RCC 7860 (cell line): ENCODE measurements at regions not wholly inside any gene's neighbourhood (a gene's known extent, or its start where the extent isn't known, plus 50 kb on each side); places are given as distances from the start of the nearest gene placed in this dataset.

Experiments used
- DNase-seq: peaks from one replicate; pipeline ENCODE4 v3.0.0-alpha.2; 2015; ENCODE audit warnings: low spot score
- FAIRE-seq: peaks from 2 replicates; lab custom pipeline; 2012; peaks lifted over from hg19 to GRCh38; lab: Jason Lieb, UNC

DNA sequence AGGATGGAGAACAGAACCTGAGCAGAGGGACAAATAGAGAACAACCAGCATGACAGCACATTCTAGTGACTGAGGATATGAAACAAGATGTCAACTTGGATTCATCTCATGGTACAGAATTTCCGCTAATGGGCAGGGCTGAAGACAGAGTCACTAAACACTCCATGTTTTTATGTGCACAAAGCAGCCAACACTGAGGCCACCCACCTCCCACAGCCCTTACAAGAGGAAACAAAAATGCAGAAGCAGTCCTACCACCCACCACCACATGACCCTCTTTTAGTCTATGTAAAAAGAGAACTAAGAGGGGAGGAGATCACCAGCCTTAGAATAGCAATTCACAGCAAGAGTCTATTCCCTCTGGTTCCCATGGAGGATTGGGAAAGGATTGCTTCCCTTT lies 131.4 kb upstream of the UBE2E2 start:
- FAIRE-seq (no peak), DNase-seq (no peak)

DNA sequence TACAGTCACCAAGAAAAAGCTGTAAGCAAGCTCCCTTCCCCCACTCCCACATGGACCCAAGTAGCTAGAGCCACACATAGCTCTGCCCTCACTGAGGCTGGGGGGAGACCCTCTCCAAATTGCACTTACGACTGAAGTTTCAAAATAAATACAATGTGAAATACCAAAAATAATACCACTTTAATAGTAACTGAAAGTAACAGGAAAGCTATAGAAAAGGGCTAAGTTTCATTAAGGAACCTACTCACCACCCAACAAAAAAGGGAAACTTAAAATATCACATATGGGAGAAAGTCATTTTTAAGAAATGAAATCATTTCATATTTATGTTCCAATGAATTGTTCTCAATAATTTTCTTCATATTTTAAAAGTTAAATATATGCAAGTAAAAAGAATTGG lies 130.4 kb upstream of the UBE2E2 start:
- FAIRE-seq, result no peak
- DNase-seq, result no peak

DNA sequence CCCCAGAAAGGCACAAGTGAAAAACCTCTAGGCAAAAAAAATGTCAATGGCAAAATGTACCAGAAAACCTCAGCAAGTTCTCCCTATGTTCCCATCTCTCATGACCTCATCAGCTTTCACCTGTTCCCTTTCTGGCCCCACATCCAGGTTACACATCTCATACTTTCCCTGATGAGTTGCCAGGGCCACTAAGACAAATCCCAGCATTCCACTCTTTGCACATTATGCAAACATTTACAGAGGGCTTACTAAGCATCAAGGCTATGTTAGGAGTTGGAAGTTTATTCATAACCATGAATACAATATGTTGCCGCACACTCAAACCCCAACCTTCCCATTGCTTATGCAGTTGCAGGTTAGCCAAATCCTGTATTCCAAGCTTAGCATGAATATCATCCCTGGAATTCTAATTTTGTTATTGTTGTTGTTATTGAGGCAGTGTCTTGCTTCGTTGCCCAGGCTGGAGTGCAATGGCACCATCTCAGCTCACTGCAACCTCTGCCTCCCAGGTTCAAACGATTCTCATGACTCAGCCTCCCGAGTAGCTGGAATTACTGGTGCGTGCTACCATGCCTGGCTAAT lies 129.3 kb upstream of the UBE2E2 start:
- DNase-seq, result peak; percentile 38
- FAIRE-seq, result peak; percentile 80

DNA sequence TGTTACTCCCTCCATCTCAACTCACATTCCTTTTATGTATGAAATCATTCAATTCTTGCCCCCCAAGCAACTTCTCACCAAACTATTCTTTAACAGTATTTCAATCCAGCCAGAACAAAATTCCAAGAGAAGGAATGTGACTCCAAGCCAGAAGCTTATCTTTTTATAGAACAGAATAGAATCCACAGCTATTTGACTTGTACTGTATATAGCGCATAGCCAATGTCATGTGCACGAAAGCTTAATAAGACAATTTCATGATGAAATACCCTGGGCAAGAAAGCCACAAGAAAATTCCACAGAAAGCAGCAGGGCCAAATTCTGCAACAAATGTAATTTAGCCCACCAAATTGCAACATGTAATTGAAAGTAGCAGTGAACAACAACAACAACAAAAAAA lies 127.6 kb upstream of the UBE2E2 start:
- FAIRE-seq (no peak), DNase-seq (peak; percentile 32)

DNA sequence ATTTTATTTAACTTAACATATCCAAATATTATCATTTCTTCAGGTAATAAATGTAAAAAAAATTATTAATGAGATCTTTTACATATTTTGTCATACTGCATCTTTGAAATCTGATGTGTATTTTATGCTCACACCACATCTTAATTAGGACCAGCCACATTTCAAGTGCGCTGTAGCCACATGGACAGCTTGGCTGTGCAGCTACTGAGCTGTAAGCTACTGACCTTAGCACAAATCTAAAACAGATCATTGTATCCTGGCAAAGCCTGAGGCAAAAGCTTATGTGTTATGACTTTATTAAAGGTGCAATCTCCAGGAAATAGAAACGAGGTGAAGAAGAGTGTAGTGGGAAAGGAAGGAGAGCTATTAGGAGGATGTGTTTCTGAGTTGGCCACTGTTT lies 126.7 kb upstream of the UBE2E2 start:
- DNase-seq (no peak), FAIRE-seq (no peak)

DNA sequence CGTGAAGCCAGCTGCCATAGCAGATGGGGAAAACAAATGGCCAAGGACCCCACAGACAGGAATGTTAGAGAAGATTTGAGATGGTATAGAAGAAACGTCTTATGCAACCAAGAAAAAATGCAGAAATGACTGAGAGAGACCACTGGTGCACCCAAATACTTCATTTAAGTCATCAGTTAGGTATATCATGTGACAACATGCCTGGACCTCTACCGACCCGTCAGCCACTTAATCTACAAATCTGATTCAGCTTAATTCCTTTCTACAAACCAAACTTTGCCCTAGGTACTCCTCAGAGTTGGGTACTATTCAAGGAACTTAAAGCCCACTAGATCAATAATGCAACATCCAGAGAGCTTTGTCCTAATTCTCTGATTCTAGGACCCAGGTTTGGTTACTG lies 126.0 kb upstream of the UBE2E2 start:
- FAIRE-seq (no peak), DNase-seq (no peak)

DNA sequence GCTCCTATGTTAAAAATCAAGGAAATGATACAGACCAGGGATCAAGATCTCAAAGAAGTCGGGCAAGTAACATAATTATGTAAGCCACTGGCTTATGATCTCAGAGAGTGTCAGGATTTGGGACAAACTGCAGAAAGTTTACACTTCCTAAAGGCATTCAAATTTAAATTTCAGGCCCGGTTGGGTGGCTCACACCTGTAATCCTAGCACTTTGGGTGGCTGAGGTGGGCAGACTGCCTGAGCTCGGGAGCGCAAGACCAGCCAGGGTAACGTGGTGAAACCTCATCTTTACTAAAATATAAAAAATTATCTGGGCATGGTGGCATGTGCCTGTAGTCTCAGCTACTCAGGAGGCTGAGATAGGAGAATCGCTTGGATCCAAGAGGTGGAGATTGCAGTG lies 124.4 kb upstream of the UBE2E2 start:
- DNase-seq (no peak), FAIRE-seq (no peak)

DNA sequence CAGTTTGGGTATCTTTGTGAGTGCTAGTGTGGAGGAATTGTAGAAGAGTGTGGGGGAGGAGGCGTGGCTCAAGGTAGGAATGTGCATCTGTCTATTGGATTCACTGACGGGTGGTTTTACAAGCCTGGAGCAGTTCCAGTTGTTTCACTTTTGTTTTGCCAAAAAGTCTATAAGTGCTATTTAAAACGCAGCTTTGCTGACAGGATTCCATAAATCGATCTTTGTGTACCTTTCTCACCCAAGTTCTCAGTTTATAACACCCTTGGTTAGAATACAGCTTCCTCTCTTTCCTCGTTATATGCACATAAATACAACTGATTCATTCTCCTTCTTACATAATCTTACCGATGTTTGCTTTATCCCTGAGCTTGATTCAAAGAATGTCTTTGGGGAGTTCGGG lies 123.2 kb upstream of the UBE2E2 start:
- DNase-seq (no peak), FAIRE-seq (no peak)

DNA sequence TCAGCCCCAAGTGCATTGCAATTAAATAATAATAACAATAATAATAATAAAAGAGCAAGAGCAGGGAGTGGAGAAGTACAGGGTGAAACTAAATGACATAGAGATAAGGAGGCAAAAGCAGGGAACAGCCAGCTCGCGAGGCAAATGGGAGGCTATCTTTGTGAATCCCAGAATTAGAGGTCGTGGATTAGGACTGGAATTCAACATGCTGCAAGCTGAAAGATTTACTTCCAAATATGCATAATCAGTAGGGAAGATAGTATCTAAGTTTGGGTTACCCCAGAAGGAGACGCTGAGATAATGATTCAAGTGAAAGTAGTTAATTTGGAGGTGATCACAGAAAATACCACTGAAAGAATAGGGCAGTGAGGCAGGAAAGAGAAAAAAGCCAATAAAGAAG lies 119.4 kb upstream of the UBE2E2 start:
- DNase-seq (no peak), FAIRE-seq (no peak)

DNA sequence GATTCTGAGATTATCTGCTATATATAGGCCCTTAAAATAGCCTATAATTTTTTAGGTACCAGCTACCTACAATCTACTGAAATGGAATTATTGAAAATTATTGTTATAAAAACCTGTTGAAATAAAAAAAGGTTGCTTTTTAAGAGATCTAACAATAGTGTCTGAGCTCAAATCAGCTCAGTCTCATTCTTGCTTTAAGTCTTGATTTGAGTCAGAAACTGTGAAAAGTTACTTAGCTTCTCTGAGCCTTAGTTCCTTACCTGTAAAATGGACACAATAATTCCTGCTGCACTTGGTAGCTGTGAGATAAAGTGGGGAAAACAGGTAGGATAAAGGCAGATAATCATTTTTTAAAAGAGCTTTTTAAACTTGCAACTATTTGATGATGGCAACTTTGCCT lies 118.8 kb upstream of the UBE2E2 start:
- DNase-seq (no peak), FAIRE-seq (no peak)

DNA sequence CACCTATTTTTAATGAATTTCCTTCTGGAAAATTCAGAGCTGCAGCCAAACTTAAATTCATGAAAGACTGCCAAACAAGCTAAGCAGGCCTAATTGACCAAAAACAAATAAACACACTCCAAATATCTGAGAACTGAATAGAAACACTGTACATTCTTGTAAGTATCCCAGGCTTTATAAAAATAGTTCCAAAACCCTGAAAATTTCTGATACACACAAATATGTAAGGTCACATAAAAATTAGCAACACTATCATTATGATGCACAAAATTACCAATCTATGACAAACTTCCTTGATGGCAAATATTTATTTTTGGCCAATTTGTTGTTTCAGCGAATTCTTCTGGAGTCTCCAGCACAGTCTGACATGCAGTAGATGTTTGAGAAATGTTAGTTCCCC lies 117.9 kb upstream of the UBE2E2 start:
- DNase-seq (no peak), FAIRE-seq (no peak)

DNA sequence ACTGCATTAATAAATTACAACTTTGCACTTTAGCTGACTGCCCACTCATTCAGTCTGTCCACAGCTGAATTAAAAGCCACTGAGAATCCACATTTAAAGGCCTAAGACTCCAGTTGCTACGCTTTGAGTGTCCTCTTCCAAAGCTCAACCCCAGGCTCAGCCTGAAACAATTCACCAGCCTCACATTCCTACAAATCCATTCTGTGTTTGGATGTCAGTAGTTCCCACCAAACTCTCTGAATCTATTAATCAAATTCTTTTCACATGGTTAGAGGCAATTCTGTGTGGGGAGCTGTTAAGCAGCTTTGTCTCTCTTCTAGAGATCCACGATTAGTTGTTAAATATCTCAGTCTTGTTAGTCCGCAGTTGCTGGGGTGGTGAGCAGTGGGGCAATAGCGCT lies 116.8 kb upstream of the UBE2E2 start:
- no peak for DNase-seq
- FAIRE-seq, result no peak

DNA sequence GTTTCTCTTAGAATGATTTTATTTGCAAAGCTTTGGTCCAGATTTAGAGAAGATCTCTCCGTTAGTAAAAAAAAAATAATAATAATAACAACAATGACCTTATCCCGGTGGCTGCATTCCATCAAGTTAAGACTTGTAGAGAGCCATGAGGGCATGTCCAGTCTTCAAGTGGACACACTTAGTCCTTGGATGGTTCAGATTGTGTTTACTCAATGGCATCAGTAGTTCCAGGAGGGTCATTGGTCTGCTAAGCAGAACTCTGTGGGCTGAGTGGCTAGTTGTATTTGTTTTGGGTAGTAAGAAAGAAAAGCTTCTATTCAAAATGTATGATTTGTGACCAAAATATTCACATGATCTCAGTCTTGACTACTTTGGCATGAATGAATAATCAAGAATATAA lies 116.3 kb upstream of the UBE2E2 start:
- DNase-seq, result no peak
- FAIRE-seq, result no peak

DNA sequence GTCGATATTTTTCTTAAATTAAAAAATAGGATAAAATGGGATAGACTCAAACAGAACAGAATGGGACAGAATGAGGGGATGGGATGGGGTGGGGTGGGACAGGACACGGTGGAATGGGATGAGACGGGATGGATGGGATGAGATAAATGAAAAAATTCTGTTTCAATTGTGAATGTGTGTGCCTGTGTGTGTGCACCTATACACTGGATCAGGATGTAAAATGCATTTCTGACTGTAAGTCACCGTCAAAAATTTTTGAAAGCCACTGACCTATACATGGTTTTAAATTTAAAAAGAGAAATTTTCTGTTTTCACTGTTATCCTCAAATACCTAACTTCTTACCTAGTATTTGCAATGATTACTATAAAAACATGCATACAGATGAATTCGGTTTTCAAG lies 108.7 kb upstream of the UBE2E2 start:
- no peak for DNase-seq

DNA sequence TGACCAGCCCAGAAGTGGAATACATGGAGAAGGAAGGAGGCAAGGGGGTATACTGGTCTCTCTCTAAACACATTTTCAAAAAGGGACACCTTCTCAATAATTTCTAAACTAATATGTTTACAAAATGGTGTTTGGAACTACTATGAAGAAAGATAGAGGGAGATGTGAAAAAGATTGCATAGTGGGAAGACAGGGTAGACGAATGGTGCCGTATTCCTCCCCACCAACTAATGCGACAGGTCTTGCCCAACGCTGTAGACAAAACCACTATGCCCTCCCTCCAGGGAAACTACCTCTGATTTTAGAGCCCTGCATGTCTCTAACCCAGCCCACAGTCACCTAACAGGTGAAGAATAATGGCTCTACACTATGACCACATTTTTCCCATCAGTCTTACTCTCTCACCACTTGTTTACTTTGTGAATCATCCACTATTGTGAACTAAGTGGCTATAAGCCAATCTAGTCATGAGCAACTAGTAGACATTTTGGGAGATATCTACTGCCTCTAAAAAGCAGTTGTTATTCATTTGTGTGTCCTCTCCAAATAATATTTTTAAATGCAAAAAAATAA lies 108.2 kb upstream of the UBE2E2 start:
- DNase-seq, result peak; percentile 77
- peak; percentile 94 for FAIRE-seq

More for the DNA sequence above, 108.7 kb upstream of the UBE2E2 start:
- FAIRE-seq, result no peak

DNA sequence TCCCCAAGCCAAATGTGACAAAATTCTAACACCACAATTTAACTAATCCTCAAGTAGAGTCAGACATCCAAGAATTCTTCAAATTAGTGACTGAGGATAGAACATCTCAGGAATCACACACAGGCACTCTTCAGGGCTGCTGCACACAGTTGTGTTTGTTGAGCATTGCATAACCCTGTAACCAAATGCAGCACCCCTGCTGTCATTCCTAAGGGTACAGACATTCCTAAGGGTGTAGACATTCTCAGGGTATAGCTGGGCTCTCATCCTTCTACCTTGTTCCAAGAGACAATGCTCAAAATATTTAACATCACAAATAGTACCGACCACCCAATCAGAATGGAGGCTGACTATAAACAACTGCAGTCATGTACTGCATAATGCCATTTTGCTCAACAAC lies 107.1 kb upstream of the UBE2E2 start:
- FAIRE-seq (no peak), DNase-seq (peak; percentile 5)

DNA sequence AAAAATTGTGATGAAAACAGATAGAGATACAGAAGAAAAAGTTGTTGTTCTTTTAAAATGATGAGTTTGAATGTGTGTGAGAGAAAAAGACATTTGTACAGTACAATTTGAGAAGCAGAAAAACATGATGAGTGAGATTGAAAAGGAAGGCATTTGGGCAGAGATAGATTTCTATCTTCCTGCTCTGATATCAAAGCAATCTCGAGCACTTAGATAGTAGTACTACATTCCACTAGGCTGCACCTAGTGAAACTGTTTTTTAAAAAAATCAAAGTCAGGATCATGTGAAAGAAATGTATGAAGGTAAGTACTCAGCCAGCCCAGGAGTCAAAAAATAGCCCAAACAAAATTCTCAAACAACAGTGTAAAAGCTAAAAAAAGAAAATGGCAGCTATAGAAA lies 104.1 kb upstream of the UBE2E2 start:
- no peak for DNase-seq
- FAIRE-seq, result no peak

DNA sequence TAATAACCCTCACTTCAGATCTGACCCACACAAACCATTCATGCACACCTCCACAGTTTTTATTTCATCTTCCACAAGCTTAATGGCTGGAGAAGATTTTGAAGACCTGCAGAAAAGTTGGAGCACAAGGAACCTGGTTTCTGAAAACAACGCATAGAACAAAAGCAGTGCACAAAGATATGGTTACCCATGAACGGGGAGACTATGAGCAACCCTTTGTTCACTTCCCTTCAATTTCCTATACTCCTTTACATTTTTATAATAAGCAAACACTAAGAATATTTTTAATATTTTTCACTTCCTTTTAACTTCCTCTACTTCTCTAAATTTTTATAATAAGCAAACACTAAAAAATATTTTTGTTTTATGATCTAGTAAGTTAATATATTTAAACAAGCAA lies 103.5 kb upstream of the UBE2E2 start:
- FAIRE-seq (no peak), DNase-seq (no peak)

DNA sequence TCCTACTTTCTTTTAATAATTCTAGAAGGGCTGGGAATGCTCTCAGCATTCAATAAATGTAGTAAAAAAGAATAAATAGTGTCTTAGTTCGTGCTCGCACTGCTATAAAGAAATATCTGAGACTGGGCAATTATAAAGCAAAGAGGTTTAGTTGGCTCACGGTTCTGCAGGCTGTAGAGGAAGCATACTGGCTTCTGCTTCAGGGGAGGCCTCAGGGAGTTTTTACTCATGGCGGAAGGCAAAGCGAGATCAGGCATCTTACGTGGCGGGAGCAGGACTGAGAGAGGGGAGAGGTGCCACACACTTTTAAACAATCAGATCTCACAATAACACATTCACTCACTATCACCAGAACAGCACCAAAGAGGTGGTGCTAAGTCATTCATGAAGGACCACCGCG lies 103.0 kb upstream of the UBE2E2 start:
- DNase-seq, result no peak
- FAIRE-seq, result no peak

DNA sequence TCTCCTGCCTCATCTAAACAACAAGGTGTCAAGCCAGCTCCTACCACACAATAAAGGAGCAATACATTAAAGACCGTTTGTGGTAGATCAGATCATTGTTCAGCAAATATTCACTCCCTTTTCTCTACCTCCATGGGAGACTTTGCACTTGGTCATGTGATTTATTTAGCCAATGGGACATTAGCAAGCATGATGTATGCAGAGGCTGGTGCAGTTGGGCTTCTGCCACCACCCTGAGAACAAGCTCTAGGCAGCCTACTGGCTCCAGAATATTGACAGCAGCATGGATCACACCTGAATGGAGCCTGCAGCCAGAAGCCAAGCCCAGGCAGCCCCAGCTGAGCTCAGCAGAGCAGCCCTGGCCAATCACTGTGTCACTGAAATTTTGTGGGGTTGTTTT lies 99.4 kb upstream of the UBE2E2 start:
- DNase-seq (no peak), FAIRE-seq (no peak)

DNA sequence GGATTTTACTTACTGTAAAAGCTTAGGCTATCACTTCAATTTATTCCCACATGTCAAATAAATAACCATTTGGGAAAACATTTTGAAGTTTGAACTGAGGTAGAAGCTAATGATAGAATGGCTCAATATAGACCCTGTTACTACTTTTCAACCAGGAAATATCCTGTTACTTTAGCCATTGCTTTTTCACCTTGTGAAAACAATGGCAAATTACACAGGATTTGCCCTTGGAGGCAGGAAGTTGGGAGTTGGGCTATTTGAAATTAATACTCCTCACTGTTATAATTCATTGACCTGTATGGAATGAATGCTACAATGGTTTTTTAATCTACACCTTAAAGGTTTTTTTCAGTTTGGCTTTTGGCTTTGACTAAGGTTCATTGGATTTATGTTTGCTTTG lies 98.1 kb upstream of the UBE2E2 start:
- FAIRE-seq (no peak), DNase-seq (no peak)

DNA sequence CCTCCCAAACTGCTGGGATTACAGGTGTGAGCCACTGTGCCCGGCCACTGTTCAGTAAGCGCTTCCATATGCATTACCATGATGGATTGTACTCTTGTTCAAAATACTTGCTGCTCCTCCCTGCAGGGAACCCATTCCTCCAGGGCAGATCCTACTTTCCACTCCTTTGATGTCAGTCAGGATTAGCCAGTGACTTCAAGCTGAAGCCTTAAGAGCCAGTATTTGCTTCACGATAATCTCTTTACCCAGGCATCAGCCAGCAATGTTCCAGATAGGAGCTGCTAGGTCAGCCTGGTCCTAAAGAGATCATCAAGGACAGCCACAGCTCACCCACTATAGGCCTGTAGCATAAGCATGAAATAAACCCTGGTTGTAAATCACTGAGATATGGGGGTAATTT lies 96.5 kb upstream of the UBE2E2 start:
- DNase-seq (no peak), FAIRE-seq (no peak)

DNA sequence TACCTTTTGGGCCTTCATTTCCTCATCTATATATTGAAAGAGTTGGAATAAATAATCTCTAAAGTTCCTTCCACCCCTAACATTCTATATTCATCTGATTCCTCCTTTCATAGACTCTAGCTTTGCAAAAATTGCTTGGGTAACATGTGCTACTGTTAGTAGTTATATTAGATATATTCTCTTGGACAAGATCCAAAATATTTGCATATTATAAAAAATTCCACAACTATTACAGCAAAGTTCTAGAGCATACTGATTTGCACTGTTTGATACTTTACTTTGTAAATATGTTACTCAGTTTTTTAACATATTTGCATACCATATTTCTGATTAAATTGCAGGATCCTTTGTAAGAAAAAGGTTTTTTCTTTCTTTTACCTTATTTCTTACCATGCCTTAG lies 95.9 kb upstream of the UBE2E2 start:
- no peak for DNase-seq
- no peak for FAIRE-seq
